SK-N-SH (cell line): ENCODE measurements at regions not wholly inside any gene's neighbourhood (a gene's known extent, or its start where the extent isn't known, plus 50 kb on each side); places are given as distances from the start of the nearest gene placed in this dataset.

ENCODE experiments used
- CTCF ChIP-seq: fragments of 200-600 bp; sonication (generic); IDR thresholded peaks from 2 replicates; pipeline ENCODE4 v1.6.1; 2017; ENCODE audit warnings: antibody characterized with exemption, mild to moderate bottlenecking, moderate library complexity
- ZBTB33 ChIP-seq: IDR thresholded peaks from 2 replicates; pipeline ENCODE4 v1.4.0; 2012; ENCODE audit warnings: low read depth, borderline replicate concordance

- TF ChIP-seq CTCF (no peak), ZBTB33 (no peak)
Measured at GRCh38 chr4:180398564-180398963, 1844.6 kb upstream of the TENM3 start.
